PC-9 (cell line): ENCODE measurements at regions not wholly inside any gene's neighbourhood (a gene's known extent, or its start where the extent isn't known, plus 50 kb on each side); places are given as distances from the start of the nearest gene placed in this dataset.

Experiments used
- EZH2 ChIP-seq: fragments of 200-600 bp; sonication (generic); IDR thresholded peaks from 2 replicates; pipeline ENCODE4 v1.8.0; 2017; ENCODE audit warnings: antibody characterized with exemption, low read depth
- TF ChIP-seq, protein P1 (sequence below): fragments of 200-600 bp; sonication (generic); conservative IDR thresholded peaks from 2 replicates; pipeline ENCODE4 v1.6.1; 2017; ENCODE audit warnings: mixed run types, antibody characterized with exemption, mild to moderate bottlenecking, moderate library complexity

DNA sequence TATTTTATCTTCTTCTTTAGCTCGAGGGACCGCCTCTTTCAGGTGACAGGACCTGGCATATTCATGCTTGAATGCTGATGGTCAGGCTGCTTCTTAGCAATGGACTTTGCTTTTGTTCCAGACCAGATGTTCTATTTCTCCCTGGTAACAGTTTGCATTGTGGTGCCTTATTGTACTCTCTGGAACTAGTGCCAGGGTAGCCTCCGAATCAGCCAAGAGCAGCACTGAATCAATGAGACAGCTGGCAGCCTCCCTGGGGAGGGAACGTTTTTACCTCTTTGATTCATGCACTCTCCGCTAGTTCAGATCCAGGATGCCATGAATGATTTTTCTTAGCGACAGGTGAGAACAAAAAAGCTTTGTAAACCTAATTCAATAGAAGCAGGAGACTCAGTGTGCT, 54.1 kb upstream of the NXPH1 start:
- TF ChIP-seq, protein P1, sequence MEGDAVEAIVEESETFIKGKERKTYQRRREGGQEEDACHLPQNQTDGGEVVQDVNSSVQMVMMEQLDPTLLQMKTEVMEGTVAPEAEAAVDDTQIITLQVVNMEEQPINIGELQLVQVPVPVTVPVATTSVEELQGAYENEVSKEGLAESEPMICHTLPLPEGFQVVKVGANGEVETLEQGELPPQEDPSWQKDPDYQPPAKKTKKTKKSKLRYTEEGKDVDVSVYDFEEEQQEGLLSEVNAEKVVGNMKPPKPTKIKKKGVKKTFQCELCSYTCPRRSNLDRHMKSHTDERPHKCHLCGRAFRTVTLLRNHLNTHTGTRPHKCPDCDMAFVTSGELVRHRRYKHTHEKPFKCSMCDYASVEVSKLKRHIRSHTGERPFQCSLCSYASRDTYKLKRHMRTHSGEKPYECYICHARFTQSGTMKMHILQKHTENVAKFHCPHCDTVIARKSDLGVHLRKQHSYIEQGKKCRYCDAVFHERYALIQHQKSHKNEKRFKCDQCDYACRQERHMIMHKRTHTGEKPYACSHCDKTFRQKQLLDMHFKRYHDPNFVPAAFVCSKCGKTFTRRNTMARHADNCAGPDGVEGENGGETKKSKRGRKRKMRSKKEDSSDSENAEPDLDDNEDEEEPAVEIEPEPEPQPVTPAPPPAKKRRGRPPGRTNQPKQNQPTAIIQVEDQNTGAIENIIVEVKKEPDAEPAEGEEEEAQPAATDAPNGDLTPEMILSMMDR = no peak
- no peak for TF ChIP-seq EZH2
